ENCODE measurements at regions not wholly inside any gene's neighbourhood (a gene's known extent, or its start where the extent isn't known, plus 50 kb on each side); places are given as distances from the start of the nearest gene placed in this dataset.

GRCh38 chr14:34113005-34113511, 162.2 kb upstream of the EGLN3 start:
- Mint-ChIP-seq H3K4me1 (no peaks in the 10 kb centered on the region), H3K9me3 (ENCODE audit: insufficient read depth) (peaks cover 4% of the 10 kb centered on the region), H3K27me3 (peaks cover 10% of the 10 kb centered on the region), H3K4me3 (no peak overlapping the region), H3K27ac (no peak overlapping the region)
- Histone ChIP-seq H3K4me2 (replicated peaks; ENCODE audit: low read depth, low read length, poor library complexity, severe bottlenecking) (no peak overlapping the region), H4K20me1 (ENCODE audit: control insufficient read depth, insufficient read depth, low read length, poor library complexity, severe bottlenecking) (no peaks in the 10 kb centered on the region), H3K4me1 (ENCODE audit: control insufficient read depth in 2 of 2, insufficient read depth in 2 of 2, low read length in 2 of 2) (no peaks in the 10 kb centered on the region), H3K27me3 (replicated peaks in 1 of 4; ENCODE audit: control extremely low read depth in 1 of 4, control insufficient read depth in 3 of 4, insufficient read depth in 4 of 4, low read length in 3 of 4) (no peaks in the 10 kb centered on the region), H3K9ac (ENCODE audit: low read length) (no peak overlapping the region), H3K79me2 (ENCODE audit: control insufficient read depth, insufficient read depth, low read length) (no peaks in the 10 kb centered on the region), H3K4me3 (ENCODE audit: control extremely low read depth in 1 of 5, extremely low read depth in 1 of 5, insufficient read depth in 1 of 5, low read depth in 2 of 5, low read length in 4 of 5) (no peak overlapping the region), H3K36me3 (replicated peaks in 1 of 2; ENCODE audit: control extremely low read depth in 1 of 2, control insufficient read depth in 1 of 2, extremely low read depth in 1 of 2, insufficient read depth in 2 of 2, low read length in 1 of 2) (no peaks in the 10 kb centered on the region), H3K27ac (ENCODE audit: low read length in 2 of 2) (no peak overlapping the region), H2AFZ (ENCODE audit: insufficient read depth, low read depth, low read length, poor library complexity, severe bottlenecking) (no peak overlapping the region), H3K9me3 (ENCODE audit: control extremely low read depth in 1 of 3, control insufficient read depth in 2 of 3, insufficient read depth in 1 of 3, low read length in 2 of 3) (no peaks in the 10 kb centered on the region)
- ChIA-PET CTCF (no interaction called here), POLR2A (no interaction called here)
- intact Hi-C loops (cut with micrococcal nuclease): no loop called here
- WGBS (ENCODE audit: insufficient coverage): 91% methylated on average over 4 of the region's 5 CpGs
- no peak for ATAC-seq (ENCODE audit: low read depth)
- no peak for DNase-seq
- TF ChIP-seq, protein P1, sequence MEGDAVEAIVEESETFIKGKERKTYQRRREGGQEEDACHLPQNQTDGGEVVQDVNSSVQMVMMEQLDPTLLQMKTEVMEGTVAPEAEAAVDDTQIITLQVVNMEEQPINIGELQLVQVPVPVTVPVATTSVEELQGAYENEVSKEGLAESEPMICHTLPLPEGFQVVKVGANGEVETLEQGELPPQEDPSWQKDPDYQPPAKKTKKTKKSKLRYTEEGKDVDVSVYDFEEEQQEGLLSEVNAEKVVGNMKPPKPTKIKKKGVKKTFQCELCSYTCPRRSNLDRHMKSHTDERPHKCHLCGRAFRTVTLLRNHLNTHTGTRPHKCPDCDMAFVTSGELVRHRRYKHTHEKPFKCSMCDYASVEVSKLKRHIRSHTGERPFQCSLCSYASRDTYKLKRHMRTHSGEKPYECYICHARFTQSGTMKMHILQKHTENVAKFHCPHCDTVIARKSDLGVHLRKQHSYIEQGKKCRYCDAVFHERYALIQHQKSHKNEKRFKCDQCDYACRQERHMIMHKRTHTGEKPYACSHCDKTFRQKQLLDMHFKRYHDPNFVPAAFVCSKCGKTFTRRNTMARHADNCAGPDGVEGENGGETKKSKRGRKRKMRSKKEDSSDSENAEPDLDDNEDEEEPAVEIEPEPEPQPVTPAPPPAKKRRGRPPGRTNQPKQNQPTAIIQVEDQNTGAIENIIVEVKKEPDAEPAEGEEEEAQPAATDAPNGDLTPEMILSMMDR (IDR thresholded peaks at IDR 0.05): no peak
- no peak for TF ChIP-seq EZH2 (IDR thresholded peaks at IDR 0.05; ENCODE audit: borderline replicate concordance, insufficient read depth, low read depth, low read length, poor library complexity, severe bottlenecking)

GRCh38 chr14:34111953-34112352, 161.1 kb upstream of the EGLN3 start:
- no peak overlapping the region for H3K27ac Mint-ChIP-seq
- DNase-seq (no peak), ATAC-seq (ENCODE audit: low read depth) (no peak)
- intact Hi-C loops (cut with micrococcal nuclease): no loop called here
- no peak overlapping the region for H3K4me3 Mint-ChIP-seq
- no peaks in the 10 kb centered on the region for H3K36me3 ChIP-seq (replicated peaks in 1 of 2; ENCODE audit: control extremely low read depth in 1 of 2, control insufficient read depth in 1 of 2, extremely low read depth in 1 of 2, insufficient read depth in 2 of 2, low read length in 1 of 2)
- H3K9me3 Mint-ChIP-seq (ENCODE audit: insufficient read depth): peaks cover 4% of the 10 kb centered on the region
- no peak overlapping the region for H2AFZ ChIP-seq (ENCODE audit: insufficient read depth, low read depth, low read length, poor library complexity, severe bottlenecking)
- H3K4me1 ChIP-seq (ENCODE audit: control insufficient read depth in 2 of 2, insufficient read depth in 2 of 2, low read length in 2 of 2): no peaks in the 10 kb centered on the region
- WGBS (ENCODE audit: insufficient coverage): 100% methylated on average over 2 of the region's 4 CpGs
- no peaks in the 10 kb centered on the region for H3K27me3 ChIP-seq (replicated peaks in 1 of 4; ENCODE audit: control extremely low read depth in 1 of 4, control insufficient read depth in 3 of 4, insufficient read depth in 4 of 4, low read length in 3 of 4)
- ChIA-PET CTCF (no interaction called here), POLR2A (no interaction called here)
- H3K27me3 Mint-ChIP-seq: peaks cover 10% of the 10 kb centered on the region
- H3K4me1 Mint-ChIP-seq: no peaks in the 10 kb centered on the region
- H4K20me1 ChIP-seq (ENCODE audit: control insufficient read depth, insufficient read depth, low read length, poor library complexity, severe bottlenecking): no peaks in the 10 kb centered on the region
- H3K4me3 ChIP-seq (ENCODE audit: control extremely low read depth in 1 of 5, extremely low read depth in 1 of 5, insufficient read depth in 1 of 5, low read depth in 2 of 5, low read length in 4 of 5): no peak overlapping the region
- H3K27ac ChIP-seq (ENCODE audit: low read length in 2 of 2): no peak overlapping the region
- no peaks in the 10 kb centered on the region for H3K79me2 ChIP-seq (ENCODE audit: control insufficient read depth, insufficient read depth, low read length)
- H3K9me3 ChIP-seq (ENCODE audit: control extremely low read depth in 1 of 3, control insufficient read depth in 2 of 3, insufficient read depth in 1 of 3, low read length in 2 of 3): no peaks in the 10 kb centered on the region
- TF ChIP-seq, protein P1 (IDR thresholded peaks at IDR 0.05): no peak
- no peak for TF ChIP-seq EZH2 (IDR thresholded peaks at IDR 0.05; ENCODE audit: borderline replicate concordance, insufficient read depth, low read depth, low read length, poor library complexity, severe bottlenecking)
- no peak overlapping the region for H3K9ac ChIP-seq (ENCODE audit: low read length)
- no peak overlapping the region for H3K4me2 ChIP-seq (replicated peaks; ENCODE audit: low read depth, low read length, poor library complexity, severe bottlenecking)
